Testis (tissue), 2 donors: ENCODE measurements at regions not wholly inside any gene's neighbourhood (a gene's known extent, or its start where the extent isn't known, plus 50 kb on each side); places are given as distances from the start of the nearest gene placed in this dataset.

ENCODE experiments used
- DNase-seq: peaks from one replicate; pipeline ENCODE4 v3.0.0-alpha.2; 2019
- H3K27ac ChIP-seq, 2 donors: fragments of 200-600 bp; sonication (generic); one replicate each; pipeline ENCODE4 v1.5.1; 2019
- H3K27me3 ChIP-seq: fragments of 200-600 bp; sonication (generic); one replicate; pipeline ENCODE4 v1.5.1; 2019
- H3K36me3 ChIP-seq: fragments of 200-600 bp; sonication (generic); one replicate; pipeline ENCODE4 v1.5.1; 2017; ENCODE audit warnings: low read depth; ENCODE audit errors: missing control alignments
- H3K4me1 ChIP-seq: fragments of 200-600 bp; sonication (generic); one replicate; pipeline ENCODE4 v1.5.1; 2019
- H3K4me3 ChIP-seq, 2 donors: fragments of 200-600 bp; sonication (generic); one replicate each; pipeline ENCODE4 v1.5.1; 2017 to 2019
- H3K9me3 ChIP-seq: fragments of 200-600 bp; sonication (generic); one replicate; pipeline ENCODE4 v1.5.1; 2017
- CTCF ChIP-seq, 3 experiments: fragments of 450-650 bp in 2 of 3; fragments of 200-600 bp in 1 of 3; sonication (generic) in 1 of 3; IDR thresholded peaks; one replicate each; pipeline ENCODE4 v1.5.1; 2016 to 2019; ENCODE audit warnings: antibody characterized with exemption in 3 of 3, mild to moderate bottlenecking in 2 of 3, moderate library complexity in 1 of 3
- POLR2A ChIP-seq: fragments of 450-650 bp; IDR thresholded peaks from one replicate; pipeline ENCODE4 v1.6.1; 2017; ENCODE audit warnings: antibody characterized with exemption, mild to moderate bottlenecking, moderate library complexity
- WGBS, 2 donors: methylation state at CpG; one replicate each; pipeline ENCODE4 v1.1.5; 2018; 5-methylcytosine and 5-hydroxymethylcytosine counted together
- intact Hi-C: fragments of 100-400 bp; cut with DNase I; formaldehyde crosslinking; loops from one replicate; pipeline ENCODE4 v1.15.1; 2023; ENCODE audit warnings: low total_unique reads

- no peaks in the 10 kb centered on the region for H3K27me3 ChIP-seq
- H3K36me3 ChIP-seq = no peaks in the 10 kb centered on the region
- no peak for TF ChIP-seq POLR2A
- 83 to 94% methylated on average over 11 of the region's 11 CpGs for WGBS, 2 donors
- no peak for DNase-seq
- H3K4me3 ChIP-seq = no peak overlapping the region
- no peaks in the 10 kb centered on the region for H3K4me1 ChIP-seq
- intact Hi-C loops = no loop called here
- no peak overlapping the region for H3K27ac ChIP-seq
- no peaks in the 10 kb centered on the region for H3K9me3 ChIP-seq
Observed at GRCh38 chr14:54314365-54315104, 82.3 kb upstream of the CDKN3 start.

- H3K36me3 ChIP-seq = no peaks in the 10 kb centered on the region
- H3K4me1 ChIP-seq = no peaks in the 10 kb centered on the region
- TF ChIP-seq CTCF (IDR thresholded peaks at IDR 0.05) = no peak
- TF ChIP-seq POLR2A = no peak
- H3K27me3 ChIP-seq = no peaks in the 10 kb centered on the region
- intact Hi-C loops = no loop called here
- DNase-seq = no peak
- no peak overlapping the region for H3K27ac ChIP-seq
- WGBS, 2 donors = 93 to 94% methylated on average over 10 of the region's 10 CpGs
- H3K4me3 ChIP-seq = no peak overlapping the region
- no peaks in the 10 kb centered on the region for H3K9me3 ChIP-seq
Observed at GRCh38 chr14:54316652-54317051, 80.2 kb upstream of the CDKN3 start.

- WGBS, 2 donors = 56 to 69% methylated on average over 4 of the region's 4 CpGs
- H3K4me1 ChIP-seq = no peaks in the 10 kb centered on the region
Observed at GRCh38 chr14:54317391-54317790, 79.4 kb upstream of the CDKN3 start.

GRCh38 chr14:54322246-54322645, 74.6 kb upstream of the CDKN3 start:
- intact Hi-C loops = no loop called here
- H3K27ac ChIP-seq = no peak overlapping the region
- DNase-seq = no peak

More at GRCh38 chr14:54317391-54317790, 79.4 kb upstream of the CDKN3 start:
- no peak overlapping the region for H3K27ac ChIP-seq
- no peaks in the 10 kb centered on the region for H3K36me3 ChIP-seq
- no peak for TF ChIP-seq POLR2A
- no peak for TF ChIP-seq CTCF (IDR thresholded peaks at IDR 0.05)
- intact Hi-C loops = no loop called here
- DNase-seq = no peak
- no peak overlapping the region for H3K4me3 ChIP-seq
- H3K9me3 ChIP-seq = no peaks in the 10 kb centered on the region
- H3K27me3 ChIP-seq = no peaks in the 10 kb centered on the region

More at GRCh38 chr14:54322246-54322645, 74.6 kb upstream of the CDKN3 start:
- H3K4me3 ChIP-seq = no peak overlapping the region
- no peaks in the 10 kb centered on the region for H3K27me3 ChIP-seq
- H3K4me1 ChIP-seq = no peaks in the 10 kb centered on the region
- H3K36me3 ChIP-seq = no peaks in the 10 kb centered on the region
- 90 to 93% methylated on average over 7 of the region's 7 CpGs for WGBS, 2 donors
- H3K9me3 ChIP-seq = no peaks in the 10 kb centered on the region
- TF ChIP-seq CTCF (IDR thresholded peaks at IDR 0.05) (no peak), POLR2A (no peak)
